DMS 273 (cell line): ENCODE measurements at regions not wholly inside any gene's neighbourhood (a gene's known extent, or its start where the extent isn't known, plus 50 kb on each side); places are given as distances from the start of the nearest gene placed in this dataset.

Experiments used
- DNase-seq: peaks from one replicate; lab custom pipeline; 2025; ENCODE audit not compliant: unreplicated experiment; lab: John Stamatoyannopoulos, UW

GRCh38 chr15:47577461-47577860, 139.8 kb upstream of the SEMA6D start:
- DNase-seq, result peak; percentile 63

GRCh38 chr15:47582233-47582632, 135.1 kb upstream of the SEMA6D start:
- DNase-seq, result no peak

- no peak for DNase-seq
Measured at GRCh38 chr15:47584316-47584715, 133.0 kb upstream of the SEMA6D start.

GRCh38 chr15:47586653-47587224, 130.6 kb upstream of the SEMA6D start:
- peak; percentile 88 for DNase-seq

- peak; percentile 59 for DNase-seq
Measured at GRCh38 chr15:47587940-47588802, 129.1 kb upstream of the SEMA6D start.

- peak; percentile 69 for DNase-seq
Measured at GRCh38 chr15:47588958-47589357, 128.3 kb upstream of the SEMA6D start.

GRCh38 chr15:47598996-47599395, 118.3 kb upstream of the SEMA6D start:
- no peak for DNase-seq

- DNase-seq, result no peak
Measured at GRCh38 chr15:47599806-47600205, 117.5 kb upstream of the SEMA6D start.

GRCh38 chr15:47602121-47602520, 115.2 kb upstream of the SEMA6D start:
- no peak for DNase-seq

- no peak for DNase-seq
Measured at GRCh38 chr15:47603026-47603425, 114.3 kb upstream of the SEMA6D start.

GRCh38 chr15:47607695-47608094, 109.6 kb upstream of the SEMA6D start:
- peak; percentile 2 for DNase-seq

GRCh38 chr15:47609693-47610092, 107.6 kb upstream of the SEMA6D start:
- DNase-seq, result no peak

GRCh38 chr15:47610736-47611135, 106.6 kb upstream of the SEMA6D start:
- DNase-seq, result no peak

GRCh38 chr15:47614360-47615011, 102.8 kb upstream of the SEMA6D start:
- peak; percentile 2 for DNase-seq

GRCh38 chr15:47616876-47617275, 100.4 kb upstream of the SEMA6D start:
- DNase-seq, result no peak

- no peak for DNase-seq
Measured at GRCh38 chr15:47618241-47618640, 99.1 kb upstream of the SEMA6D start.

GRCh38 chr15:47620960-47621681, 96.2 kb upstream of the SEMA6D start:
- no peak for DNase-seq

- DNase-seq, result no peak
Measured at GRCh38 chr15:47622055-47622454, 95.2 kb upstream of the SEMA6D start.

GRCh38 chr15:47624503-47624902, 92.8 kb upstream of the SEMA6D start:
- DNase-seq, result no peak

GRCh38 chr15:47639042-47639441, 78.3 kb upstream of the SEMA6D start:
- no peak for DNase-seq

- DNase-seq, result no peak
Measured at GRCh38 chr15:47640079-47640478, 77.2 kb upstream of the SEMA6D start.
